ENCODE measurements at regions not wholly inside any gene's neighbourhood (a gene's known extent, or its start where the extent isn't known, plus 50 kb on each side); places are given as distances from the start of the nearest gene placed in this dataset.

GRCh38 chr2:41836948-41837347 lies 210.9 kb upstream of the PKDCC start:
- Mint-ChIP-seq H3K9me3 (no peaks in the 10 kb centered on the region), H3K36me3 (peaks cover 0 to 6% of the 10 kb centered on the region in 2 donors), H3K27ac (no peak overlapping the region)
- ATAC-seq = no peak
- peak in 1 of 2 donors; percentile 31 for DNase-seq (ENCODE audit: low spot score in 2 of 2)

DNA sequence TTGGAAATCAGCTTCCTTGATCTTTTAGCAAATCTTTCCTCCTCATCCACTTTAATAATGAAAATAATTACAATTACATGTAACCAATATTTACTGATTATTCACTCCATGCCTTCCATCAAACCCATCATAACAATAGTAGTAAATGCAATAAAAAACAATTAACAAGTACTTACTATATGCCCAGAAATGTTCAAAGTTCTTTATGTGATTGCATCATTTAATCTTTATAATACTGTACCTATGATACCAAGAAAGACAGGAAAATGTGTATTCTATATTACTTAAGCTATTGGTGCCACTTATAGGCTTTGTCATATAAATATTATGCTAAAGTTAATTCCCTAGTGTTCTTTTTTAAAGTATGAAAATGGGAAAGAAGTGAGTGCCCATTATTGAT lies 210.2 kb upstream of the PKDCC start:
- no peak for DNase-seq (ENCODE audit: low spot score in 2 of 2)
- H3K9me3 Mint-ChIP-seq = no peaks in the 10 kb centered on the region
- no peak for ATAC-seq
- H3K36me3 Mint-ChIP-seq = peaks cover 0 to 6% of the 10 kb centered on the region in 2 donors
- no peak overlapping the region for H3K27ac Mint-ChIP-seq

- Mint-ChIP-seq H3K9me3 (no peaks in the 10 kb centered on the region), H3K27ac (peak overlapping the region; percentile 95 to 97), H3K36me3 (peaks cover 0 to 6% of the 10 kb centered on the region in 2 donors)
- ATAC-seq = peak; percentile 100
- peak; percentile 96 to 97 for DNase-seq (ENCODE audit: low spot score in 2 of 2)
Observed at GRCh38 chr2:41840702-41841551, 206.9 kb upstream of the PKDCC start.

GRCh38 chr2:41846962-41847361 lies 200.9 kb upstream of the PKDCC start:
- DNase-seq (ENCODE audit: low spot score in 2 of 2) (no peak), ATAC-seq (no peak)
- H3K36me3 Mint-ChIP-seq = no peaks in the 10 kb centered on the region
- no peaks in the 10 kb centered on the region for H3K9me3 Mint-ChIP-seq
- H3K27ac Mint-ChIP-seq = no peak overlapping the region

DNA sequence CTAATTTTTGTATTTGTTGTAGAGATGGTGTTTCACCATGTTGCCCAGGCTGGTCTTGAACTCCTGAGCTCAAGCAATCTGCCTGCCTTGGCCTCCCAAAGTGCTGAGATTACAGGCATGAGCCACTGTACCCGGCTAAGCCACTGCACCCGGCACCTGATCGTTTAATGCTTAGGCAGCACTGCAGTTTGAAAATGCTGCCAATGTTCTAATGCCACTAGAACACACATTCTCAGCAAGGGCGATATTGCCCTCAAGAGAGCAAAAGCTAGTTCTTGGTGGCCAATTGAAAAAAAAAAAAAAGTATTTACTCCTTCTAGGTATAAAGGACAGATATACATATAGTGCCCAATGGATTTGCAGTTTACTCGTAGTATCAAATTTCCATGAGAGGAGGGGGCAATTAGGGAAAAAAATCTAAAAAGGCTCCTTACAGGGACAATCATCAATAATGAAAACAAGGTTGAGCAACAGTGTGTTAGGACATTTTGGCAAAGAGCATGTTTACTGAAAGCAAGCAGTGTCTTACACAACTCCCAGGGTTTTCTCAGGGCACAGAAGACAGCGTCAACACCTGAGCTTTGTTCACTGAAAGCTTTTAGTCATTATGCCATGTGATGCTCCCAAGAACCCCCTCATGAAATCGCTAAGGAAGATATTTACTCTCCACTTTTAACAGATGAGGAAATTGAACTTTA lies 199.9 kb upstream of the PKDCC start:
- H3K27ac Mint-ChIP-seq = no peak overlapping the region
- DNase-seq (ENCODE audit: low spot score in 2 of 2) (no peak), ATAC-seq (no peak)
- no peaks in the 10 kb centered on the region for H3K36me3 Mint-ChIP-seq
- no peaks in the 10 kb centered on the region for H3K9me3 Mint-ChIP-seq

- H3K9me3 Mint-ChIP-seq = no peaks in the 10 kb centered on the region
- no peak for ATAC-seq
Observed at GRCh38 chr2:41851554-41851953, 196.3 kb upstream of the PKDCC start.

GRCh38 chr2:41853427-41854191 lies 194.2 kb upstream of the PKDCC start:
- peak; percentile 43 to 67 for ATAC-seq
- H3K9me3 Mint-ChIP-seq = no peaks in the 10 kb centered on the region
- no peak overlapping the region for H3K27ac Mint-ChIP-seq
- H3K36me3 Mint-ChIP-seq = no peaks in the 10 kb centered on the region
- no peak for DNase-seq (ENCODE audit: low spot score in 2 of 2)

More at GRCh38 chr2:41851554-41851953, 196.3 kb upstream of the PKDCC start:
- no peak overlapping the region for H3K27ac Mint-ChIP-seq
- H3K36me3 Mint-ChIP-seq = no peaks in the 10 kb centered on the region
- DNase-seq (ENCODE audit: low spot score in 2 of 2) = no peak

- no peaks in the 10 kb centered on the region for H3K9me3 Mint-ChIP-seq
- peak; percentile 89 to 99 for ATAC-seq
- no peak overlapping the region for H3K27ac Mint-ChIP-seq
- H3K36me3 Mint-ChIP-seq = no peaks in the 10 kb centered on the region
- peak in 1 of 2 donors; percentile 19 for DNase-seq (ENCODE audit: low spot score in 2 of 2)
Observed at GRCh38 chr2:41854227-41854626, 193.6 kb upstream of the PKDCC start.

GRCh38 chr2:41856946-41857345 lies 190.9 kb upstream of the PKDCC start:
- Mint-ChIP-seq H3K27ac (no peak overlapping the region), H3K36me3 (no peaks in the 10 kb centered on the region), H3K9me3 (no peaks in the 10 kb centered on the region)
- DNase-seq (ENCODE audit: low spot score in 2 of 2) = no peak
- no peak for ATAC-seq

GRCh38 chr2:41859615-41860514 lies 188.0 kb upstream of the PKDCC start:
- Mint-ChIP-seq H3K9me3 (no peaks in the 10 kb centered on the region), H3K36me3 (no peaks in the 10 kb centered on the region), H3K27ac (no peak overlapping the region)
- DNase-seq (ENCODE audit: low spot score in 2 of 2) = no peak
- no peak for ATAC-seq

DNA sequence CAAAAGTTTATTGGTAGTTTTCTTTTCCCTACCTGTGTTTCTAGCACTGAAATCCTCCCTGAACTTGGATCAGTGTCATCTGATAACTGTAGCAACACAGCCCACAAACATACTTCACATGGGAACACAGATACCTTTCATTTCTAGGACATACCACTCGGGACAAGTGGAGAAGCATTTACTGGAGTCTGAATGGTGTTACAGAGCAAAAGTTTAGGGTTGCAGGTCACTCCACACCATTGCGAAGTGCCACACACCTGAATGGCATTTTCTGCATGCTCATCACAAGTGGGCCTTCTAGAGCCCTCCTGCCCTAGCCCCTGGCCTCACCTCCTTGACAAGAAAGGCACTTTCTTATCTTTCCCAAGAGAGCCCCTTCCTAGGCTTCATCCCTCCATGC lies 184.8 kb upstream of the PKDCC start:
- H3K27ac Mint-ChIP-seq = no peak overlapping the region
- ATAC-seq = no peak

GRCh38 chr2:41865263-41865662 lies 182.6 kb upstream of the PKDCC start:
- Mint-ChIP-seq H3K9me3 (no peaks in the 10 kb centered on the region), H3K36me3 (no peaks in the 10 kb centered on the region), H3K27ac (no peak overlapping the region)
- DNase-seq (ENCODE audit: low spot score in 2 of 2) = no peak
- no peak for ATAC-seq

More for the DNA sequence above, 184.8 kb upstream of the PKDCC start:
- no peak for DNase-seq (ENCODE audit: low spot score in 2 of 2)
- Mint-ChIP-seq H3K9me3 (no peaks in the 10 kb centered on the region), H3K36me3 (no peaks in the 10 kb centered on the region)

DNA sequence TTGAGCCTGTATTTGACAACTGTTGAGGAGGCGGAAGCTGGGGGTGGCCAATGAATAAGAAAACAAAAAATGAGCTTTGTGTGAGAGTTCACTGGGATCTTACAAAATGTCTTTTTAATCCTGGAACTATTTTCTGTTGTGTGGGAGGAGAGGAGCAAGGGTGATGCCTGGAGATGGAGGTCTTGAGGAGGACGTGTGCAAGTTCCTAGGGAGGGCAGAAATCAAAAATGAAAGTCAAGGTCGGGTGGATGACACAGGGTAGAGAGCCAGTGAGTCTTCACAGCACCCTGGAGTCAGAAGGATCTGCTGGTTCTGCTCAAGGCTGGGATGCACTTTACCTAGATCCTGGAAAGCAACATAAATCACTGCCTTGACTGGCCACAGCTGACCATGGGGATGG lies 180.3 kb upstream of the PKDCC start:
- H3K9me3 Mint-ChIP-seq = no peaks in the 10 kb centered on the region
- ATAC-seq = no peak
- H3K27ac Mint-ChIP-seq = no peak overlapping the region
- H3K36me3 Mint-ChIP-seq = no peaks in the 10 kb centered on the region
- DNase-seq (ENCODE audit: low spot score in 2 of 2) = no peak

GRCh38 chr2:41869542-41870264 lies 178.1 kb upstream of the PKDCC start:
- Mint-ChIP-seq H3K36me3 (no peaks in the 10 kb centered on the region), H3K27ac (no peak overlapping the region), H3K9me3 (no peaks in the 10 kb centered on the region)
- ATAC-seq (peak; percentile 83 to 93), DNase-seq (ENCODE audit: low spot score in 2 of 2) (peak in 1 of 2 donors; percentile 72)

GRCh38 chr2:41870265-41870585 lies 177.6 kb upstream of the PKDCC start:
- no peak for DNase-seq (ENCODE audit: low spot score in 2 of 2)
- no peaks in the 10 kb centered on the region for H3K36me3 Mint-ChIP-seq

GRCh38 chr2:41871080-41871479 lies 176.7 kb upstream of the PKDCC start:
- Mint-ChIP-seq H3K27ac (no peak overlapping the region), H3K9me3 (no peaks in the 10 kb centered on the region), H3K36me3 (no peaks in the 10 kb centered on the region)
- DNase-seq (ENCODE audit: low spot score in 2 of 2) = peak in 1 of 2 donors; percentile 31
- ATAC-seq = no peak

More at GRCh38 chr2:41870265-41870585, 177.6 kb upstream of the PKDCC start:
- ATAC-seq = no peak
- H3K27ac Mint-ChIP-seq = no peak overlapping the region
- no peaks in the 10 kb centered on the region for H3K9me3 Mint-ChIP-seq
